Muscle layer of duodenum (tissue), 2 donors: ENCODE measurements at regions not wholly inside any gene's neighbourhood (a gene's known extent, or its start where the extent isn't known, plus 50 kb on each side); places are given as distances from the start of the nearest gene placed in this dataset.

Experiments used
- H3K27ac ChIP-seq: one replicate; pipeline ENCODE4 v1.7.0; 2013; ENCODE audit warnings: mild to moderate bottlenecking, low read length
- H3K27me3 ChIP-seq: one replicate; pipeline ENCODE4 v1.7.0; 2013; ENCODE audit warnings: low read depth, mild to moderate bottlenecking, control low read depth, low read length
- H3K36me3 ChIP-seq, 2 donors: one replicate each; pipeline ENCODE4 v1.7.0; 2013; ENCODE audit warnings: low read length in 2 of 2, control low read depth in 1 of 2, mild to moderate bottlenecking in 1 of 2; ENCODE audit not compliant: insufficient read depth in 2 of 2, control insufficient read depth in 1 of 2
- H3K4me1 ChIP-seq, 2 donors: one replicate each; pipeline ENCODE4 v1.7.0; 2013; ENCODE audit warnings: low read length in 2 of 2, mild to moderate bottlenecking in 2 of 2, control low read depth in 1 of 2, moderate library complexity in 1 of 2; ENCODE audit not compliant: insufficient read depth in 2 of 2, control insufficient read depth in 1 of 2
- H3K4me3 ChIP-seq, 2 donors: one replicate each; pipeline ENCODE4 v1.7.0; 2013; ENCODE audit warnings: low read length in 2 of 2, low read depth in 1 of 2, mild to moderate bottlenecking in 1 of 2
- H3K9me3 ChIP-seq, 2 donors: one replicate each; pipeline ENCODE4 v1.7.0; 2013; ENCODE audit warnings: low read length in 2 of 2, control low read depth in 1 of 2, mild to moderate bottlenecking in 1 of 2; ENCODE audit not compliant: control insufficient read depth in 1 of 2
- donor health status: healthy.

GRCh38 chr6:156464100-156464878 lies 312.9 kb upstream of the ARID1B start:
- Histone ChIP-seq H3K36me3 (no peaks in the 10 kb centered on the region), H3K9me3 (no peaks in the 10 kb centered on the region), H3K4me1 (no peaks in the 10 kb centered on the region)

GRCh38 chr6:156461647-156462046 lies 315.5 kb upstream of the ARID1B start:
- H3K4me1 ChIP-seq: no peaks in the 10 kb centered on the region
- no peak overlapping the region for H3K27ac ChIP-seq
- no peak overlapping the region for H3K4me3 ChIP-seq
- H3K27me3 ChIP-seq: no peaks in the 10 kb centered on the region
- no peaks in the 10 kb centered on the region for H3K9me3 ChIP-seq
- H3K36me3 ChIP-seq: no peaks in the 10 kb centered on the region

More at GRCh38 chr6:156464100-156464878, 312.9 kb upstream of the ARID1B start:
- Histone ChIP-seq H3K4me3 (no peak overlapping the region), H3K27me3 (no peaks in the 10 kb centered on the region), H3K27ac (no peak overlapping the region)

DNA sequence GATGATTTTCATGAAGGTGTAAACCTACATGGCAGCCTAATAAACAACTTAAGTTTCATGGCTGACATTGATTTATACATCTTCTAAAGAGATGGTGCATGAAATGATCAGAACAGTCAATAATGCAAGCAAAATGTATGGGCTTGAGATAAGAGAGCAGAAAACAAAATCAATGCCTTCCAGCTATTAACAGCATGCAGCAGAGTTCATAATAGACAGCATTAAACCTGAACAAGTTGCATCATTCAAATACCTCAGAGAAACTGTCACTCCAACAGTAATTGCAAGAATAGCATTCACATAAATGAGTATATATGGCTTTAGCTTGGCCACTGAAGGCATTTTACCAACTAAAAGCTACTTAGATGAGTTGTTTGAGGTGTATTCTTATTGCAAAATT lies 319.6 kb upstream of the ARID1B start:
- H3K4me1 ChIP-seq: no peaks in the 10 kb centered on the region
- H3K4me3 ChIP-seq: no peak overlapping the region
- no peaks in the 10 kb centered on the region for H3K27me3 ChIP-seq
- no peak overlapping the region for H3K27ac ChIP-seq
- no peaks in the 10 kb centered on the region for H3K9me3 ChIP-seq
- H3K36me3 ChIP-seq: no peaks in the 10 kb centered on the region

DNA sequence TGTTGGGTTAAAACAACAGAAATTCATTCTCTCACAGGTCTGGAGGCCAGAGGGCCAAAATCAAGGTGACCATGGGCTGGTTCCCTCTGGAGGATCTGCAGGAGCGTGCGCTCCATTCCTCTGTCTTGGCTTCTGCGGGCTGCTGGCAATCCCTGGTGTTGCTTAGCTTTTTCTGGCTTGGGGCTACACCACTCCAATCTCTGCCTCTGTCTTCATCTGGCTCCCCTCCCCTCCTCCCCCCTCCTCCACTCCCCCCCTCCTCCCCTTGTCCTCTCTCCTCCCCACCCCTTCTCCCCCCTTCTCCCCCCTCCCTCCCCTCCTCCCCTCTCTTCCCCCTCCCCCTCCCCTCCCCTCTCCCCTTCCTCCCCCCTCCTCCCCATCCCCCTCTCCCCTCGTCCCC lies 321.3 kb upstream of the ARID1B start:
- Histone ChIP-seq H3K36me3 (no peaks in the 10 kb centered on the region), H3K27me3 (no peaks in the 10 kb centered on the region), H3K9me3 (no peaks in the 10 kb centered on the region), H3K27ac (no peak overlapping the region), H3K4me1 (no peaks in the 10 kb centered on the region), H3K4me3 (no peak overlapping the region)

GRCh38 chr6:156454867-156455266 lies 322.3 kb upstream of the ARID1B start:
- Histone ChIP-seq H3K4me3 (no peak overlapping the region), H3K36me3 (no peaks in the 10 kb centered on the region), H3K9me3 (no peaks in the 10 kb centered on the region)

GRCh38 chr6:156451726-156452125 lies 325.5 kb upstream of the ARID1B start:
- no peaks in the 10 kb centered on the region for H3K4me1 ChIP-seq
- H3K27ac ChIP-seq: no peak overlapping the region
- H3K36me3 ChIP-seq: no peaks in the 10 kb centered on the region
- no peaks in the 10 kb centered on the region for H3K9me3 ChIP-seq
- no peaks in the 10 kb centered on the region for H3K27me3 ChIP-seq
- H3K4me3 ChIP-seq: no peak overlapping the region

More at GRCh38 chr6:156454867-156455266, 322.3 kb upstream of the ARID1B start:
- Histone ChIP-seq H3K27me3 (no peaks in the 10 kb centered on the region), H3K4me1 (no peaks in the 10 kb centered on the region), H3K27ac (no peak overlapping the region)

GRCh38 chr6:156451088-156451487 lies 326.1 kb upstream of the ARID1B start:
- Histone ChIP-seq H3K9me3 (no peaks in the 10 kb centered on the region), H3K4me3 (no peak overlapping the region), H3K27ac (no peak overlapping the region), H3K27me3 (no peaks in the 10 kb centered on the region), H3K4me1 (no peaks in the 10 kb centered on the region), H3K36me3 (no peaks in the 10 kb centered on the region)

DNA sequence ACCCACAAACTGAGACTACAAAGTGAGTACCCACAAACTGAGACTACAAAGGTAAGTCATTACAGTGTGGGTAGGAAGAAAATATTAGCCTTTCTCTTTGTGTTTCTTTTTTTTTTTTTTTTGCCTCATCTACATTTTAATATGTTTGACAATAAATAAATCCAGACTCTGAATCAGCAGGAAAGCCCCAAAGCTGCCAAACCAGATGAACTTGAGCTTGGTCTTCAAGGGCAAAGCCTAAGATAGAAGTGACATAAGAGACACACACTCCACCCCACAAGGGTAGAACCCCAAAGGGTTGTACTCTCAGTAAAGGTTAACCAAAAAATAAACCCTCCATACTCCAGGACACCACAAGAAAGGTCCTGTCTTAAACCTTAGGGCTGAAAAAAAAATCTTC lies 326.8 kb upstream of the ARID1B start:
- H3K36me3 ChIP-seq: no peaks in the 10 kb centered on the region
- H3K4me3 ChIP-seq: no peak overlapping the region
- H3K27me3 ChIP-seq: no peaks in the 10 kb centered on the region
- H3K9me3 ChIP-seq: no peaks in the 10 kb centered on the region
- H3K4me1 ChIP-seq: no peaks in the 10 kb centered on the region
- H3K27ac ChIP-seq: no peak overlapping the region

DNA sequence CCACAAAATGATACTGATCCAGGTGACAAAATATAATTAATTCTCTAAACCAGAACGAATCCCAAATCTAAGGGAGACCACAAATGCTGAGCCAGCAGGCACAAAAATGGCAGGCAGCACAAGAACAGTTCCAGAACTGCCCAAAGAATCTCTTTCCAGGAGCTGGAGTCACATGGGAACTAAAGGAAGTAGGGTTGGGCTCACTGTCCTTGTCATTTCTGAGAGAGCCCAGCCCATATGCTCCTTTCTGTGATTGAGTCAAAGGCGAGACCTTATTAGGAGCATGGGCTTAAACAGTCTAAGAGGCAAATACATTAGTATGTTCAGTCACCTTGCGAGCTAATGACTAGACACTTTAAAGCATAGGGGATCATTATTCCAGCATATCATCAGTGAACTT lies 327.6 kb upstream of the ARID1B start:
- Histone ChIP-seq H3K4me3 (no peak overlapping the region), H3K27me3 (no peaks in the 10 kb centered on the region), H3K36me3 (no peaks in the 10 kb centered on the region), H3K27ac (no peak overlapping the region), H3K9me3 (no peaks in the 10 kb centered on the region), H3K4me1 (no peaks in the 10 kb centered on the region)

DNA sequence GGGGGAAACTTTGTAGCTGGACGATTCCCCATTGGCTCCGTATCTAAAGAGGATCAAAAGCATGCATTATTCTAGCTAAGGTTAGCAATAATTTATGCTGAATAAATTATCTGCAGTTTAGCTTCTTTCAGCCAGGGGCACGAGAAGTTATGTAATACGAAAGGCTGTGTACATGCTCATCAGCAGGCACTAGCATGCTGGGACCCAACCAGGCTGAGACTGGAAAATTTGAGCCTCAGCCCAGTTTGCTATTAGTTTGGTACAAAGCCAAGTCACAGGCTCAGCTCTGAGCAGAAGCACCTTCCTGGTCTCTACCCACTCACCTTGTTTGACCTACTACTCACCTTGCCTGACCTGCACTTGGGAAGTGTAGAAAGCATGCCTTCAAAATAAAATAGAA lies 328.1 kb upstream of the ARID1B start:
- H3K4me1 ChIP-seq: no peaks in the 10 kb centered on the region
- H3K27ac ChIP-seq: no peak overlapping the region
- no peaks in the 10 kb centered on the region for H3K36me3 ChIP-seq
- no peaks in the 10 kb centered on the region for H3K27me3 ChIP-seq
- H3K9me3 ChIP-seq: no peaks in the 10 kb centered on the region
- no peak overlapping the region for H3K4me3 ChIP-seq

- H3K27ac ChIP-seq: no peak overlapping the region
- no peaks in the 10 kb centered on the region for H3K4me1 ChIP-seq
- H3K9me3 ChIP-seq: no peaks in the 10 kb centered on the region
- no peaks in the 10 kb centered on the region for H3K27me3 ChIP-seq
- H3K4me3 ChIP-seq: no peak overlapping the region
- H3K36me3 ChIP-seq: no peaks in the 10 kb centered on the region
Observed at GRCh38 chr6:156448579-156448978, 328.6 kb upstream of the ARID1B start.

DNA sequence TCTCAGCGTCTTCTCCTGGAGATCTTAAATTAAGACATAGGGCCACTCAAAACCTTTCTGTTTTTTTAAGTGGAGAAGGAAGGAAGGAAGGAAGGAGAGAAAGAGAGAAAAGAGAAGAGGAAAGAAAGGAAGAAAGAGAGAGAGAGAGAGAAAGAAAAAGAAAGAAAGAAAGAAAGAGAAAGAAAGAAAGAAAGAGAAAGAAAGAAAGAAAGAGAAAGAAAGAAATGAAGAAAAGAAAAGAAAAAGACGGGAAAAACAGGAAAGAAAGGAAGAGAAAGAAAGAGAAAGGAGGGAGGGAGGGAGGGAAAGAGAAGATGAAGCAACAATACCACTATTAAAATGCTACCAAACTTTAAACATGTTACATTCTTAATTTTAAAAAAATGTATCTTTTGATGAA lies 336.5 kb upstream of the ARID1B start:
- Histone ChIP-seq H3K27ac (no peak overlapping the region), H3K4me1 (peaks cover 0 to 4% of the 10 kb centered on the region in 2 donors), H3K9me3 (no peaks in the 10 kb centered on the region), H3K36me3 (no peaks in the 10 kb centered on the region), H3K4me3 (no peak overlapping the region), H3K27me3 (no peaks in the 10 kb centered on the region)
